NCI-H524 (cell line): ENCODE measurements at regions not wholly inside any gene's neighbourhood (a gene's known extent, or its start where the extent isn't known, plus 50 kb on each side); places are given as distances from the start of the nearest gene placed in this dataset.

Experiments used
- DNase-seq, 2 experiments: peaks; one replicate each; lab custom pipeline; 2025; lab: John Stamatoyannopoulos, UW

- DNase-seq = no peak
These were observed 109.7 kb upstream of the GDF10 start for GRCh38 chr10:47190301-47190700.

- DNase-seq = no peak
These were observed 109.1 kb upstream of the GDF10 start for GRCh38 chr10:47190802-47191450.

GRCh38 chr10:47192273-47192672, 107.7 kb upstream of the GDF10 start:
- no peak for DNase-seq

GRCh38 chr10:47193666-47194065, 106.3 kb upstream of the GDF10 start:
- DNase-seq = no peak

GRCh38 chr10:47195274-47195885, 104.6 kb upstream of the GDF10 start:
- peak in 1 of 2 experiments; percentile 4 for DNase-seq

- DNase-seq = no peak
These were observed 103.3 kb upstream of the GDF10 start for GRCh38 chr10:47196691-47197090.

GRCh38 chr10:47198221-47198620, 101.8 kb upstream of the GDF10 start:
- DNase-seq = no peak

- DNase-seq = no peak
These were observed 94.8 kb upstream of the GDF10 start for GRCh38 chr10:47205192-47205591.

GRCh38 chr10:47206449-47207280, 93.3 kb upstream of the GDF10 start:
- no peak for DNase-seq

GRCh38 chr10:47207281-47207615, 92.7 kb upstream of the GDF10 start:
- DNase-seq = no peak

- no peak for DNase-seq
These were observed 92.0 kb upstream of the GDF10 start for GRCh38 chr10:47207894-47208469.

GRCh38 chr10:47209466-47209865, 90.5 kb upstream of the GDF10 start:
- DNase-seq = no peak

GRCh38 chr10:47214520-47214919, 85.5 kb upstream of the GDF10 start:
- no peak for DNase-seq

- no peak for DNase-seq
These were observed 82.9 kb upstream of the GDF10 start for GRCh38 chr10:47217113-47217512.

- no peak for DNase-seq
These were observed 81.2 kb upstream of the GDF10 start for GRCh38 chr10:47218803-47219202.

GRCh38 chr10:47222461-47222860, 77.5 kb upstream of the GDF10 start:
- no peak for DNase-seq

GRCh38 chr10:47223236-47223635, 76.8 kb upstream of the GDF10 start:
- no peak for DNase-seq

- DNase-seq = no peak
These were observed 75.3 kb upstream of the GDF10 start for GRCh38 chr10:47224546-47225218.

- no peak for DNase-seq
These were observed 74.6 kb upstream of the GDF10 start for GRCh38 chr10:47225219-47225927.

GRCh38 chr10:47225928-47226645, 73.9 kb upstream of the GDF10 start:
- no peak for DNase-seq

- DNase-seq = no peak
These were observed 69.5 kb upstream of the GDF10 start for GRCh38 chr10:47230482-47230881.
